OCI-LY1 (cell line): ENCODE measurements at regions not wholly inside any gene's neighbourhood (a gene's known extent, or its start where the extent isn't known, plus 50 kb on each side); places are given as distances from the start of the nearest gene placed in this dataset.

Experiments
- CTCF ChIP-seq: fragments of 200-600 bp; sonication (generic), shearing (Covaris generic); IDR thresholded peaks from 2 replicates; pipeline ENCODE4 v1.5.1; 2017; ENCODE audit warnings: mild to moderate bottlenecking, antibody characterized with exemption, low read length, moderate library complexity, mixed read lengths
- EZH2 ChIP-seq: fragments of 200-600 bp; sonication (generic), shearing (Covaris generic); IDR thresholded peaks from 2 replicates; pipeline ENCODE4 v1.8.0; 2017; ENCODE audit warnings: borderline replicate concordance, mixed run types, mild to moderate bottlenecking, antibody characterized with exemption, low read length, moderate library complexity, mixed read lengths

GRCh38 chr9:79151791-79152190 is 420.0 kb upstream of the TLE4 start:
- TF ChIP-seq CTCF (no peak), EZH2 (no peak)
